HCT116 (cell line): ENCODE measurements at regions not wholly inside any gene's neighbourhood (a gene's known extent, or its start where the extent isn't known, plus 50 kb on each side); places are given as distances from the start of the nearest gene placed in this dataset.

ENCODE experiments used
- ATAC-seq: fragments of 200-7000 bp; cut with Tn5 transposase; 2 replicates; pipeline ENCODE4 v1.9.1; 2020; ENCODE audit warnings: mild to moderate bottlenecking, moderate library complexity
- BruUV-seq: library from RNA; stranded (reverse); fragments of 400-500 nt; replicated peaks from 2 replicates; lab custom pipeline; 2021; lab: Mats Ljungman, UMichigan
- CTCF ChIA-PET: fragments of 300-600 bp; sonication (Branson Sonifier 250); formaldehyde crosslinking; loops from one replicate; lab custom pipeline; 2021; ENCODE audit warnings: antibody characterized with exemption; lab: Charles Lee
- POLR2A ChIA-PET: fragments of 300-600, 350-600 bp; sonication (Branson Sonifier 250); formaldehyde crosslinking; loops from one replicate; lab custom pipeline; 2021; ENCODE audit warnings: antibody characterized with exemption; lab: Charles Lee
- RAD21 ChIA-PET, 2 experiments: fragments of 300-600 bp; sonication (Branson Sonifier 250); formaldehyde crosslinking; loops; one replicate each; lab custom pipeline; 2023; ENCODE audit warnings: low total read pairs in 2 of 2; ENCODE audit not compliant: uncharacterized antibody in 2 of 2, unreplicated experiment in 2 of 2, low non-redundant PET in 1 of 2; lab: Charles Lee
- DNase-seq: peaks from one replicate; pipeline ENCODE4 v3.0.0-alpha.2; 2010; ENCODE audit warnings: low read depth, low spot score
- H2AFZ ChIP-seq: fragments of 200-600 bp; shearing (Covaris generic), sonication (generic); 2 replicates; pipeline ENCODE4 v1.6.1; 2017; ENCODE audit warnings: low read depth, mixed run types, mixed read lengths, antibody characterized with exemption, low read length; ENCODE audit not compliant: poor library complexity, severe bottlenecking
- H3K27ac ChIP-seq: 2 replicates; pipeline ENCODE4 v1.5.1; 2012; ENCODE audit warnings: low read depth, low read length
- H3K27me3 ChIP-seq: fragments of 200-600 bp; sonication (generic); 2 replicates; pipeline ENCODE4 v1.6.1; 2016; ENCODE audit warnings: mixed run types, low read length, mixed read lengths; ENCODE audit not compliant: insufficient read depth
- H3K36me3 ChIP-seq, 2 experiments: fragments of 200-500 bp in 1 of 2; fragments of 200-600 bp in 1 of 2; sonication (Bioruptor generic) in 1 of 2; sonication (generic) in 1 of 2; 2 replicates each; pipeline versions ENCODE4 v1.5.1 to v1.6.1; 2014 to 2016; ENCODE audit warnings: low read length in 2 of 2, inconsistent platforms in 1 of 2, mixed read lengths in 1 of 2, mixed run types in 1 of 2; ENCODE audit not compliant: insufficient read depth in 2 of 2, control insufficient read depth in 1 of 2
- H3K4me1 ChIP-seq, 2 experiments: fragments of 200-600 bp in 1 of 2; sonication (generic) in 1 of 2; 2 replicates each; pipeline versions ENCODE4 v1.5.1 to v1.6.1; 2012 to 2017; ENCODE audit warnings: low read length in 2 of 2, inconsistent platforms in 1 of 2, mild to moderate bottlenecking in 1 of 2, mixed read lengths in 1 of 2, mixed run types in 1 of 2, moderate library complexity in 1 of 2; ENCODE audit not compliant: insufficient read depth in 2 of 2, control insufficient read depth in 1 of 2
- H3K4me2 ChIP-seq: fragments of 200-600 bp; sonication (generic); 2 replicates; pipeline ENCODE4 v1.6.1; 2017; ENCODE audit warnings: mixed run types, low read length, mixed read lengths
- H3K4me3 ChIP-seq, 2 experiments: fragments of 200-600 bp in 1 of 2; sonication (generic) in 1 of 2; replicated peaks in 1 of 2; 2 replicates each; pipeline ENCODE4 v1.5.1; 2011 to 2016; ENCODE audit warnings: low read length in 2 of 2, control low read depth in 1 of 2, low read depth in 1 of 2, mild to moderate bottlenecking in 1 of 2, mixed read lengths in 1 of 2, mixed run types in 1 of 2
- H3K79me2 ChIP-seq: fragments of 200-600 bp; sonication (generic); 2 replicates; pipeline ENCODE4 v1.6.1; 2017; ENCODE audit warnings: mild to moderate bottlenecking, mixed run types, low read length, moderate library complexity, mixed read lengths; ENCODE audit not compliant: insufficient read depth
- H3K9ac ChIP-seq: fragments of 200-600 bp; sonication (generic); 2 replicates; pipeline ENCODE4 v1.6.1; 2016; ENCODE audit warnings: low read length, mixed read lengths
- H3K9me2 ChIP-seq: fragments of 200-600 bp; sonication (generic), shearing (Covaris generic); 2 replicates; pipeline ENCODE4 v1.6.1; 2017; ENCODE audit warnings: mixed run types, mild to moderate bottlenecking, moderate library complexity; ENCODE audit not compliant: insufficient read depth
- H3K9me3 ChIP-seq, 2 experiments: fragments of 200-500 bp in 1 of 2; fragments of 200-600 bp in 1 of 2; sonication (Bioruptor generic) in 1 of 2; sonication (generic) in 1 of 2; 2 replicates each; pipeline ENCODE4 v1.6.1; 2014 to 2017; ENCODE audit warnings: low read length in 2 of 2, mixed read lengths in 2 of 2, inconsistent platforms in 1 of 2, low read depth in 1 of 2, mild to moderate bottlenecking in 1 of 2, mixed run types in 1 of 2, moderate library complexity in 1 of 2; ENCODE audit not compliant: control insufficient read depth in 1 of 2, insufficient read depth in 1 of 2
- H4K20me1 ChIP-seq: fragments of 200-600 bp; sonication (generic), shearing (Covaris generic); 2 replicates; pipeline ENCODE4 v1.6.1; 2017; ENCODE audit warnings: mixed run types, mild to moderate bottlenecking, moderate library complexity; ENCODE audit not compliant: insufficient read depth
- CBX3 ChIP-seq: IDR thresholded peaks from 2 replicates; pipeline ENCODE4 v1.6.1; 2012; ENCODE audit warnings: low read depth
- CEBPB ChIP-seq: IDR thresholded peaks from 2 replicates; pipeline ENCODE4 v1.6.1; 2012; ENCODE audit warnings: low read depth
- EGR1 ChIP-seq: IDR thresholded peaks from 2 replicates; pipeline ENCODE4 v1.6.1; 2012; ENCODE audit warnings: low read depth
- EZH2 ChIP-seq: fragments of 200-600 bp; sonication (generic); IDR thresholded peaks from 2 replicates; pipeline ENCODE4 v1.6.1; 2017; ENCODE audit warnings: antibody characterized with exemption, mixed run types
- FOSL1 ChIP-seq: IDR thresholded peaks from 2 replicates; pipeline ENCODE4 v1.6.1; 2012; ENCODE audit warnings: low read depth
- JUND ChIP-seq: IDR thresholded peaks from 2 replicates; pipeline ENCODE4 v1.6.1; 2012
- POLR2A ChIP-seq: IDR thresholded peaks from 2 replicates; pipeline ENCODE4 v1.7.0; 2011; ENCODE audit warnings: borderline replicate concordance; ENCODE audit not compliant: insufficient read depth, insufficient read length; ENCODE audit errors: extremely low read depth
- POLR2AphosphoS5 ChIP-seq: IDR thresholded peaks from 2 replicates; pipeline ENCODE4 v1.6.1; 2011; ENCODE audit warnings: mild to moderate bottlenecking, low read depth, low read length, moderate library complexity
- SP1 ChIP-seq: IDR thresholded peaks from 2 replicates; pipeline ENCODE4 v1.6.1; 2012; ENCODE audit warnings: low read depth
- TCF7L2 ChIP-seq: IDR thresholded peaks from 2 replicates; pipeline ENCODE4 v1.7.0; 2011; ENCODE audit warnings: borderline replicate concordance, inconsistent platforms; ENCODE audit not compliant: insufficient read depth, insufficient read length; ENCODE audit errors: extremely low read depth
- ZFX ChIP-seq: fragments of 450-650 bp; IDR thresholded peaks from 2 replicates; pipeline ENCODE4 v1.6.1; 2017
- intact Hi-C: fragments of 100-400 bp; cut with micrococcal nuclease; formaldehyde crosslinking; loops from 2 replicates; pipeline ENCODE4 v1.10.0; 2022
- TF ChIP-seq, protein P1 (sequence below), 3 experiments: fragments of 200-600 bp in 1 of 3; sonication (generic) in 1 of 3; IDR thresholded peaks in 2 of 3; conservative IDR thresholded peaks in 1 of 3; 2 replicates each; pipeline ENCODE4 v1.5.1; 2012 to 2017; ENCODE audit warnings: low read depth in 2 of 3, low read length in 2 of 3, antibody characterized with exemption in 1 of 3, borderline replicate concordance in 1 of 3, control low read depth in 1 of 3, mild to moderate bottlenecking in 1 of 3, mixed read lengths in 1 of 3, mixed run types in 1 of 3, moderate library complexity in 1 of 3; ENCODE audit not compliant: insufficient read depth in 1 of 3
- TF ChIP-seq, protein P2 (sequence below): IDR thresholded peaks from 2 replicates; pipeline ENCODE4 v1.6.1; 2012
- TF ChIP-seq, protein P3 (sequence below): IDR thresholded peaks from 2 replicates; pipeline ENCODE4 v1.6.1; 2012

- ChIA-PET RAD21 (no interaction called here), CTCF (no interaction called here), POLR2A (no interaction called here)
- H2AFZ ChIP-seq: no peak overlapping the region
- H3K4me1 ChIP-seq: peaks cover 4 to 13% of the 10 kb centered on the region in 2 experiments; a peak in 3 of 4 replicates
- no peaks in the 10 kb centered on the region for H3K36me3 ChIP-seq
- no peak overlapping the region for H3K9ac ChIP-seq
- peaks cover 0 to 12% of the 10 kb centered on the region in 2 experiments; a peak in 2 of 4 replicates for H3K9me3 ChIP-seq
- intact Hi-C loops: no loop called here
- H3K4me2 ChIP-seq: no peak overlapping the region
- H3K4me3 ChIP-seq: no peak overlapping the region
- no peak for TF ChIP-seq POLR2AphosphoS5
- TF ChIP-seq, protein P1, sequence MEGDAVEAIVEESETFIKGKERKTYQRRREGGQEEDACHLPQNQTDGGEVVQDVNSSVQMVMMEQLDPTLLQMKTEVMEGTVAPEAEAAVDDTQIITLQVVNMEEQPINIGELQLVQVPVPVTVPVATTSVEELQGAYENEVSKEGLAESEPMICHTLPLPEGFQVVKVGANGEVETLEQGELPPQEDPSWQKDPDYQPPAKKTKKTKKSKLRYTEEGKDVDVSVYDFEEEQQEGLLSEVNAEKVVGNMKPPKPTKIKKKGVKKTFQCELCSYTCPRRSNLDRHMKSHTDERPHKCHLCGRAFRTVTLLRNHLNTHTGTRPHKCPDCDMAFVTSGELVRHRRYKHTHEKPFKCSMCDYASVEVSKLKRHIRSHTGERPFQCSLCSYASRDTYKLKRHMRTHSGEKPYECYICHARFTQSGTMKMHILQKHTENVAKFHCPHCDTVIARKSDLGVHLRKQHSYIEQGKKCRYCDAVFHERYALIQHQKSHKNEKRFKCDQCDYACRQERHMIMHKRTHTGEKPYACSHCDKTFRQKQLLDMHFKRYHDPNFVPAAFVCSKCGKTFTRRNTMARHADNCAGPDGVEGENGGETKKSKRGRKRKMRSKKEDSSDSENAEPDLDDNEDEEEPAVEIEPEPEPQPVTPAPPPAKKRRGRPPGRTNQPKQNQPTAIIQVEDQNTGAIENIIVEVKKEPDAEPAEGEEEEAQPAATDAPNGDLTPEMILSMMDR (IDR thresholded peaks at IDR 0.05 in 2 of 3, conservative IDR thresholded peaks at IDR 0.05 in 1 of 3; ENCODE audit: borderline replicate concordance in 1 of 3, insufficient read depth in 1 of 3, low read depth in 2 of 3, low read length in 2 of 3): no peak
- TF ChIP-seq, protein P2, sequence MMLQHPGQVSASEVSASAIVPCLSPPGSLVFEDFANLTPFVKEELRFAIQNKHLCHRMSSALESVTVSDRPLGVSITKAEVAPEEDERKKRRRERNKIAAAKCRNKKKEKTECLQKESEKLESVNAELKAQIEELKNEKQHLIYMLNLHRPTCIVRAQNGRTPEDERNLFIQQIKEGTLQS: no peak
- no peak for TF ChIP-seq CEBPB
- no peak for TF ChIP-seq FOSL1
- TF ChIP-seq, protein P3, sequence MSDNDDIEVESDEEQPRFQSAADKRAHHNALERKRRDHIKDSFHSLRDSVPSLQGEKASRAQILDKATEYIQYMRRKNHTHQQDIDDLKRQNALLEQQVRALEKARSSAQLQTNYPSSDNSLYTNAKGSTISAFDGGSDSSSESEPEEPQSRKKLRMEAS: no peak
- no peak for TF ChIP-seq JUND
- no peak for TF ChIP-seq CBX3
- no peak for TF ChIP-seq EZH2
- no peak for TF ChIP-seq SP1
- no peak for TF ChIP-seq TCF7L2
- no peak for TF ChIP-seq EGR1
- TF ChIP-seq POLR2A: no peak
- no peak for TF ChIP-seq ZFX
- TF ChIP-seq, all 23 proteins: peak for 0
- DNase-seq (no peak), ATAC-seq (no peak)
- no peaks in the 10 kb centered on the region for H3K9me2 ChIP-seq
- no TSS peak for BruUV-seq
- H3K79me2 ChIP-seq: no peaks in the 10 kb centered on the region
- H3K27ac ChIP-seq: no peak overlapping the region
- H4K20me1 ChIP-seq: no peaks in the 10 kb centered on the region
- H3K27me3 ChIP-seq: no peaks in the 10 kb centered on the region
Observed at GRCh38 chr7:149714081-149714909, 59.1 kb downstream of the ZNF467 start.
